IMR-90 (cell line): ENCODE measurements at regions not wholly inside any gene's neighbourhood (a gene's known extent, or its start where the extent isn't known, plus 50 kb on each side); places are given as distances from the start of the nearest gene placed in this dataset.

ENCODE experiments used
- ATAC-seq: fragments of 200-7000 bp; cut with Tn5 transposase; 2 replicates; pipeline ENCODE4 v1.9.1; 2020; ENCODE audit warnings: low read depth, mild to moderate bottlenecking, moderate library complexity
- BruUV-seq: library from RNA; stranded (reverse); fragments of 400-500 nt; replicated peaks from 2 replicates; lab custom pipeline; 2021; lab: Mats Ljungman, UMichigan
- CTCF ChIA-PET: fragments of 300-600 bp; formaldehyde crosslinking; extraction: SDS; loops from one replicate; lab custom pipeline; 2021; ENCODE audit warnings: antibody characterized with exemption; lab: Yijun Ruan, JAX
- POLR2A ChIA-PET: fragments of 300-600 bp; sonication (Branson Sonifier 250); formaldehyde crosslinking; loops from one replicate; lab custom pipeline; 2022; ENCODE audit warnings: antibody characterized with exemption; ENCODE audit not compliant: unreplicated experiment; lab: Charles Lee
- DNase-seq: peaks from one replicate; pipeline ENCODE4 v3.0.0; 2013
- H2AFZ ChIP-seq: replicated peaks from 2 replicates; pipeline ENCODE3; 2013; ENCODE audit warnings: low read length, mild to moderate bottlenecking; ENCODE audit not compliant: poor library complexity
- H2AK5ac ChIP-seq: 2 replicates; pipeline ENCODE4 v1.6.1; 2013; ENCODE audit warnings: low read depth, low read length, inconsistent platforms
- H2AK9ac ChIP-seq: replicated peaks from 2 replicates; pipeline ENCODE3; 2013; ENCODE audit warnings: mild to moderate bottlenecking, low read depth, low read length, moderate library complexity; ENCODE audit not compliant: poor library complexity
- H2BK120ac ChIP-seq: 2 replicates; pipeline ENCODE4 v1.6.1; 2013; ENCODE audit warnings: low read depth, low read length, inconsistent platforms
- H2BK15ac ChIP-seq: 3 replicates; pipeline ENCODE4 v1.6.1; 2013; ENCODE audit warnings: low read depth, low read length, inconsistent platforms
- H2BK20ac ChIP-seq: 2 replicates; pipeline ENCODE4 v1.6.1; 2013; ENCODE audit warnings: low read depth, mild to moderate bottlenecking, inconsistent platforms, low read length, moderate library complexity
- H2BK5ac ChIP-seq: 2 replicates; pipeline ENCODE4 v1.6.1; 2013; ENCODE audit warnings: mild to moderate bottlenecking, low read depth, low read length, inconsistent platforms; ENCODE audit not compliant: poor library complexity, severe bottlenecking
- H3K14ac ChIP-seq: replicated peaks from 2 replicates; pipeline ENCODE4 v1.6.1; 2013; ENCODE audit warnings: low read depth, low read length, inconsistent platforms
- H3K18ac ChIP-seq: 2 replicates; pipeline ENCODE4 v1.6.1; 2013; ENCODE audit warnings: low read depth, low read length, control low read depth
- H3K23ac ChIP-seq: 2 replicates; pipeline ENCODE4 v1.6.1; 2013; ENCODE audit warnings: low read depth, low read length, inconsistent platforms
- H3K27ac ChIP-seq: 2 replicates; pipeline ENCODE4 v1.5.1; 2013; ENCODE audit warnings: mild to moderate bottlenecking, control low read depth, low read length; ENCODE audit not compliant: insufficient read depth
- H3K27me3 ChIP-seq: 2 replicates; pipeline ENCODE4 v1.6.1; 2013; ENCODE audit warnings: low read length; ENCODE audit not compliant: control insufficient read depth, insufficient read depth
- H3K36me3 ChIP-seq: 2 replicates; pipeline ENCODE4 v1.6.1; 2013; ENCODE audit warnings: low read length, mixed read lengths; ENCODE audit not compliant: control insufficient read depth, insufficient read depth
- H3K4ac ChIP-seq: 2 replicates; pipeline ENCODE4 v1.6.1; 2013; ENCODE audit warnings: low read depth, low read length, inconsistent platforms
- H3K4me1 ChIP-seq: 2 replicates; pipeline ENCODE4 v1.6.1; 2013; ENCODE audit warnings: low read length, mixed read lengths; ENCODE audit not compliant: control insufficient read depth, insufficient read depth
- H3K4me2 ChIP-seq: 2 replicates; pipeline ENCODE4 v1.6.1; 2013; ENCODE audit warnings: low read depth, mild to moderate bottlenecking, control low read depth, low read length, moderate library complexity
- H3K4me3 ChIP-seq: 2 replicates; pipeline ENCODE4 v1.5.1; 2013; ENCODE audit warnings: low read depth, mild to moderate bottlenecking, control low read depth, low read length, moderate library complexity; ENCODE audit not compliant: insufficient read depth
- H3K56ac ChIP-seq: 2 replicates; pipeline ENCODE4 v1.6.1; 2013; ENCODE audit warnings: low read length, inconsistent platforms; ENCODE audit not compliant: insufficient read depth; ENCODE audit errors: extremely low read depth
- H3K79me1 ChIP-seq, 2 experiments: 2 replicates each; pipeline ENCODE4 v1.6.1; 2013; ENCODE audit warnings: low read length in 2 of 2, inconsistent platforms in 1 of 2, low read depth in 1 of 2
- H3K9ac ChIP-seq: 2 replicates; pipeline ENCODE4 v1.6.1; 2013; ENCODE audit warnings: low read depth, low read length, control low read depth
- H3K9me1 ChIP-seq: 2 replicates; pipeline ENCODE4 v1.6.1; 2013; ENCODE audit warnings: low read length, inconsistent platforms; ENCODE audit not compliant: insufficient read depth
- H3K9me3 ChIP-seq: 2 replicates; pipeline ENCODE4 v1.6.1; 2013; ENCODE audit warnings: low read length; ENCODE audit not compliant: control insufficient read depth, insufficient read depth
- H4K20me1 ChIP-seq: 2 replicates; pipeline ENCODE4 v1.6.1; 2013; ENCODE audit warnings: low read length, inconsistent platforms; ENCODE audit not compliant: insufficient read depth
- H4K5ac ChIP-seq: 2 replicates; pipeline ENCODE4 v1.6.1; 2013; ENCODE audit warnings: mild to moderate bottlenecking, low read depth, low read length, control low read depth
- H4K8ac ChIP-seq, 2 experiments: 2 replicates each; pipeline ENCODE4 v1.6.1; 2013; ENCODE audit warnings: low read depth in 2 of 2, low read length in 2 of 2, control low read depth in 1 of 2, inconsistent platforms in 1 of 2
- H4K91ac ChIP-seq: 2 replicates; pipeline ENCODE4 v1.6.1; 2013; ENCODE audit warnings: low read depth, low read length, inconsistent platforms; ENCODE audit not compliant: insufficient read depth
- BHLHE40 ChIP-seq: fragments of 150-350 bp; IDR thresholded peaks from 2 replicates; pipeline ENCODE4 v1.6.1; 2016; ENCODE audit warnings: mild to moderate bottlenecking, low read depth, low read length
- CEBPB ChIP-seq: IDR thresholded peaks from 2 replicates; pipeline ENCODE4 v1.6.1; 2012; ENCODE audit warnings: low read depth, low read length, improper control_type of control experiment
- CHD1 ChIP-seq: IDR thresholded peaks from 2 replicates; pipeline ENCODE4 v1.6.1; 2012; ENCODE audit warnings: low read depth, low read length, improper control_type of control experiment
- ELK1 ChIP-seq: fragments of 150-350 bp; IDR thresholded peaks from 2 replicates; pipeline ENCODE4 v1.6.1; 2016; ENCODE audit warnings: low read depth, mild to moderate bottlenecking, low read length, moderate library complexity, borderline replicate concordance
- FOS ChIP-seq: fragments of 150-350 bp; IDR thresholded peaks from 2 replicates; pipeline ENCODE4 v1.6.1; 2016; ENCODE audit warnings: low read depth, low read length
- MAFK ChIP-seq: IDR thresholded peaks from 2 replicates; pipeline ENCODE4 v1.6.1; 2012; ENCODE audit warnings: low read depth, low read length, improper control_type of control experiment
- MAZ ChIP-seq: IDR thresholded peaks from 2 replicates; pipeline ENCODE4 v1.6.1; 2012; ENCODE audit warnings: low read depth, mild to moderate bottlenecking, low read length, improper control_type of control experiment, moderate library complexity, borderline replicate concordance
- MXI1 ChIP-seq: IDR thresholded peaks from 2 replicates; pipeline ENCODE4 v1.6.1; 2012; ENCODE audit warnings: low read depth, mild to moderate bottlenecking, low read length, moderate library complexity, borderline replicate concordance
- NFE2L2 ChIP-seq: fragments of 150-350 bp; IDR thresholded peaks from 2 replicates; pipeline ENCODE4 v1.6.1; 2016; ENCODE audit warnings: low read depth, mild to moderate bottlenecking, low read length
- POLR2A ChIP-seq: IDR thresholded peaks from 2 replicates; pipeline ENCODE4 v1.6.1; 2012; ENCODE audit warnings: mild to moderate bottlenecking, low read depth, low read length
- RAD21 ChIP-seq: IDR thresholded peaks from 2 replicates; pipeline ENCODE4 v1.6.1; 2012; ENCODE audit warnings: low read length, improper control_type of control experiment
- RCOR1 ChIP-seq: IDR thresholded peaks from 2 replicates; pipeline ENCODE4 v1.6.1; 2012; ENCODE audit warnings: mild to moderate bottlenecking, low read length, improper control_type of control experiment; ENCODE audit not compliant: insufficient replicate concordance
- RFX5 ChIP-seq: IDR thresholded peaks from 2 replicates; pipeline ENCODE4 v1.8.0; 2012; ENCODE audit warnings: low read depth, mild to moderate bottlenecking, low read length, moderate library complexity
- SMC3 ChIP-seq: fragments of 150-350 bp; IDR thresholded peaks from 2 replicates; pipeline ENCODE4 v1.6.1; 2016; ENCODE audit warnings: low read depth, mild to moderate bottlenecking, antibody characterized with exemption, low read length, moderate library complexity
- WGBS, 2 experiments: methylation state at CpG; one replicate each; pipeline versions ENCODE4 v1.1.5 to v1.1.7; 2013; ENCODE audit warnings: missing lambda C conversion rate in 2 of 2; ENCODE audit not compliant: insufficient read length in 1 of 2; ENCODE audit errors: extremely low coverage in 2 of 2; 5-methylcytosine and 5-hydroxymethylcytosine counted together
- dilution Hi-C: fragments of 300-500 bp; cut with HindIII; formaldehyde crosslinking; loops from one replicate; pipeline ENCODE4 v1.14.3; 2018; ENCODE audit warnings: low sequenced_read_pairs; ENCODE audit not compliant: unreplicated experiment
- in situ Hi-C: fragments of 300-500 bp; cut with MboI; formaldehyde crosslinking; loops from 3 replicates; pipeline ENCODE4 v1.14.3; 2019; ENCODE audit warnings: low sequenced_read_pairs, inconsistent platforms, mixed read lengths
- intact Hi-C: fragments of 100-400 bp; cut with micrococcal nuclease; formaldehyde crosslinking; loops from 2 replicates; pipeline ENCODE4 v1.10.0; 2022
- TF ChIP-seq, protein P1 (sequence below): conservative IDR thresholded peaks from 2 replicates; pipeline ENCODE4 v1.5.1; 2012; ENCODE audit warnings: mild to moderate bottlenecking, low read depth, low read length, improper control_type of control experiment
- TF ChIP-seq, protein P2 (sequence below): fragments of 150-350 bp; IDR thresholded peaks from 2 replicates; pipeline ENCODE4 v1.6.1; 2017; ENCODE audit warnings: mild to moderate bottlenecking, antibody characterized with exemption, low read length, low read depth

GRCh38 chr3:144809380-144809779, 837.8 kb downstream of the DIPK2A start:
- no peak for ATAC-seq
- dilution Hi-C loops, result no loop called here
- no peak overlapping the region for H2BK20ac ChIP-seq

More at GRCh38 chr3:144809380-144809779, 837.8 kb downstream of the DIPK2A start:
- no peak overlapping the region for H3K4ac ChIP-seq
- no peak overlapping the region for H2BK5ac ChIP-seq
- CTCF ChIA-PET, result no interaction called here
- H4K8ac ChIP-seq, result no peak overlapping the region
- no peaks in the 10 kb centered on the region; the same call in 1 of the 2 replicates for H3K9me3 ChIP-seq
- no peaks in the 10 kb centered on the region for H4K20me1 ChIP-seq
- H2AK9ac ChIP-seq, result no peak overlapping the region
- no peak overlapping the region for H3K27ac ChIP-seq
- no peak overlapping the region for H4K91ac ChIP-seq
- no peaks in the 10 kb centered on the region for H3K36me3 ChIP-seq
- H2AFZ ChIP-seq, result no peak overlapping the region
- no peak overlapping the region for H2BK15ac ChIP-seq
- H3K23ac ChIP-seq, result no peak overlapping the region
- H3K4me2 ChIP-seq, result no peak overlapping the region
- no TSS peak for BruUV-seq
- no peak overlapping the region for H3K4me3 ChIP-seq
- no peaks in the 10 kb centered on the region for H3K79me1 ChIP-seq
- H3K56ac ChIP-seq, result no peak overlapping the region
- intact Hi-C loops, result no loop called here
- no peak overlapping the region for H3K9ac ChIP-seq
- POLR2A ChIA-PET, result no interaction called here
- WGBS, 2 experiments, result no CpG with 5 or more reads among the region's 1 CpG
- no peak for DNase-seq
- no peaks in the 10 kb centered on the region for H3K9me1 ChIP-seq
- H2AK5ac ChIP-seq, result no peak overlapping the region
- H3K27me3 ChIP-seq, result no peaks in the 10 kb centered on the region
- H4K5ac ChIP-seq, result no peak overlapping the region
- no peak overlapping the region for H2BK120ac ChIP-seq
- no peak overlapping the region for H3K14ac ChIP-seq
- no peaks in the 10 kb centered on the region for H3K4me1 ChIP-seq
- in situ Hi-C loops, result no loop called here
- TF ChIP-seq CHD1 (no peak), RFX5 (no peak), CEBPB (no peak), RAD21 (no peak), FOS (no peak), MXI1 (no peak), POLR2A (no peak), MAZ (no peak), BHLHE40 (no peak), NFE2L2 (no peak), MAFK (no peak), SMC3 (no peak), ELK1 (no peak), RCOR1 (no peak)
- TF ChIP-seq, protein P1, sequence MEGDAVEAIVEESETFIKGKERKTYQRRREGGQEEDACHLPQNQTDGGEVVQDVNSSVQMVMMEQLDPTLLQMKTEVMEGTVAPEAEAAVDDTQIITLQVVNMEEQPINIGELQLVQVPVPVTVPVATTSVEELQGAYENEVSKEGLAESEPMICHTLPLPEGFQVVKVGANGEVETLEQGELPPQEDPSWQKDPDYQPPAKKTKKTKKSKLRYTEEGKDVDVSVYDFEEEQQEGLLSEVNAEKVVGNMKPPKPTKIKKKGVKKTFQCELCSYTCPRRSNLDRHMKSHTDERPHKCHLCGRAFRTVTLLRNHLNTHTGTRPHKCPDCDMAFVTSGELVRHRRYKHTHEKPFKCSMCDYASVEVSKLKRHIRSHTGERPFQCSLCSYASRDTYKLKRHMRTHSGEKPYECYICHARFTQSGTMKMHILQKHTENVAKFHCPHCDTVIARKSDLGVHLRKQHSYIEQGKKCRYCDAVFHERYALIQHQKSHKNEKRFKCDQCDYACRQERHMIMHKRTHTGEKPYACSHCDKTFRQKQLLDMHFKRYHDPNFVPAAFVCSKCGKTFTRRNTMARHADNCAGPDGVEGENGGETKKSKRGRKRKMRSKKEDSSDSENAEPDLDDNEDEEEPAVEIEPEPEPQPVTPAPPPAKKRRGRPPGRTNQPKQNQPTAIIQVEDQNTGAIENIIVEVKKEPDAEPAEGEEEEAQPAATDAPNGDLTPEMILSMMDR, result no peak
- TF ChIP-seq, protein P2, sequence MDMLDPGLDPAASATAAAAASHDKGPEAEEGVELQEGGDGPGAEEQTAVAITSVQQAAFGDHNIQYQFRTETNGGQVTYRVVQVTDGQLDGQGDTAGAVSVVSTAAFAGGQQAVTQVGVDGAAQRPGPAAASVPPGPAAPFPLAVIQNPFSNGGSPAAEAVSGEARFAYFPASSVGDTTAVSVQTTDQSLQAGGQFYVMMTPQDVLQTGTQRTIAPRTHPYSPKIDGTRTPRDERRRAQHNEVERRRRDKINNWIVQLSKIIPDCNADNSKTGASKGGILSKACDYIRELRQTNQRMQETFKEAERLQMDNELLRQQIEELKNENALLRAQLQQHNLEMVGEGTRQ, result no peak
- H3K18ac ChIP-seq, result no peak overlapping the region
